ENCODE measurements at regions not wholly inside any gene's neighbourhood (a gene's known extent, or its start where the extent isn't known, plus 50 kb on each side); places are given as distances from the start of the nearest gene placed in this dataset.

DNA sequence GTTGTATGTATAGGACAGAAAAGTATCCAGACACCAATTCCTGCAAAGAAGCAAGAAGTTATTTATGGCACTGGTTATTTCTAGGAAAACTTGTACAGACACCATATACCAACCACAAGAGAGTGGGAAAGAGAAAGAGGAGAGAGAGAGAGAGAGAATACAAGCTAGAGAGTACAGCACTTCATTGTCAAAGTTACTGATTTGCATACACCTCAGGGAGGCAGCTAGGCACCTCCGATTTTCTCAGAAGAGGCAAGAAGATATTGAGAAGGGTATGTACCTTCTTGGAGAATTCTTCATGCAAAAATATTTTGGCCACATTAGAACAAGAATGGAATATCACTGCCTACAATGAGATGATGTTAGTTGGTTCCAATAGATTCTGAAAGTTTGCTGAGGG, 333.9 kb upstream of the PIK3C3 start:
- DNase-seq (ENCODE audit: low spot score): no peak

DNA sequence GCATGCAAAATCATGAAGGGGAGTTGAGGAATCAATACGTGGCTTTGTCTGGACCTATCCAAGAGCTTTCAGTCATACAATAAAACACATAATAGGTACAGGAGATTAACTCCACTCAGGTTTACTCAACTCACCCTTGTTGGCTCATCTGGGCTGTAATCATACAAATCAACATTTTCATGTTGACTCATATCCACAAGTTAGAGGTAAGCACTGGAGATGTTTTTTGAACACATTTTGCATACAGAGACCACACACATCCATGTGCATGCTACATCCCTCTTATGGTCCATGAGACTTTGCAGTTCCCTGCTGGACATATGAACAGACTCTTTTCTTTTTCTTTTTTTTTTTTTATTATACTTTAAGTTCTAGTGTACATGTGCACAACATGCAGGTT, 336.9 kb upstream of the PIK3C3 start:
- no peak for DNase-seq (ENCODE audit: low spot score)

DNA sequence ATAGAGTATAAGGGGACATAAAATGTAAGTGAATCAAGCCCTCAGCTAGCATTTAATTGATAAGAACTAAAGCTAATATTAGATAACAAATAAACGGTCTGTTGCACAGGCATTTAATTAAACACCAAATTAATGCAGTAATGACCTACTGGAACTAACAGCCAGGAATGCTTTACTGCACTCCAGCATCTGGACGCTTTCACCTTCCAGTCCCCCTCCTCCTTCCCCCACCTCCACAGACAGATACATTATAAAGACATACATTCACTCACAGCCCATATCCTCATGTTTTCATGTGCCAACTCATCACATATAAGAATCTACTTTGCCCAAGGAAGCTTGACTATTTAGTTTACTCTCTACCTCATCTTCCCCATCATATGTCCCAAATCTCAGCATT, 337.4 kb upstream of the PIK3C3 start:
- DNase-seq (ENCODE audit: low spot score): no peak

DNA sequence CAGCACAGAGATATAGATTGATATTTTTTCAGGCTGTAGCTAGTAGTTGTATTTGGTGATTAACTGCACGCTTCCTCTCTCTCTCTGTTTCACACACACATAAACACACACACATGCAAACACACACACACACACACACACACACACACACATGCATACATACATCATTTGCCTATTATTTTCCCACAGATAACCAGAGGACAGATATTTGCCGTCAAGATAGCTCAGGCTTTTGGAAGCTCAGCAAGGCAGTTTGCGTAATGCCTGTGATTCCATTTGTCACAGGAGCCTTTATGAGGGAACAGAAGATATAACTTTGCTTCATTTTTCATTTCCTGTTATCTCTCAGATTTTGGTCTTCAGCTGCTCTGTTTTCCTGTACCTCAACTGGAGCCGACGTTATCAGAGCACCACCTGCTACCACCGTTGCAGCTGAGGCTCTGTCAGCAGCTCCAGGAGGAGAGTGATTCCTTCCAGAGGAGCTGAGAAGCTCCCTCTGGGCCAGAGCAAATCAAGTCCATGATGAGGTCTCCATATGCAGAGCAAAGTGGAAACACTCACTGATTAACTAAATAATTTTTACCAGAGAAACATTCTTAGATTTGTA, 341.9 kb upstream of the PIK3C3 start:
- no peak for DNase-seq (ENCODE audit: low spot score)

DNA sequence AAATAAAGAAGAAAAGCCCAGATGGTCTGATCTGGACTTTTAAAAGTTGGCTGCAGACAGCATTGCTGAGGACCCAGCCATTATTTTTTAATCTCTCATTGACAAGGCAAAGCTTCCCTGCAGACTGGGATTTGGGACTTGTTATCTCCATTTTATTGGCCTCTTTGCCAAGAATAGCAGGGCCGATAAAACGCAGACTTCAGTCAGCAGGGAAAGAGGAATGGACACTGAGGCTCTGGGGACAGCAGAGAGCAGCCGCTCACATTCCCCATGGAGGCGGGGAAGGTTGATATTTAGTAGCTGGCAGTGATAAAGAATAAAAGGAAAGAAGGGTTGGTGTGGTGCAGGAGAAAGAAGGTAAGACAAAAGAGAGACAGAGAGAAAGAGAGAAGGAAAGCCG, 350.1 kb upstream of the PIK3C3 start:
- DNase-seq (ENCODE audit: low spot score): no peak

DNA sequence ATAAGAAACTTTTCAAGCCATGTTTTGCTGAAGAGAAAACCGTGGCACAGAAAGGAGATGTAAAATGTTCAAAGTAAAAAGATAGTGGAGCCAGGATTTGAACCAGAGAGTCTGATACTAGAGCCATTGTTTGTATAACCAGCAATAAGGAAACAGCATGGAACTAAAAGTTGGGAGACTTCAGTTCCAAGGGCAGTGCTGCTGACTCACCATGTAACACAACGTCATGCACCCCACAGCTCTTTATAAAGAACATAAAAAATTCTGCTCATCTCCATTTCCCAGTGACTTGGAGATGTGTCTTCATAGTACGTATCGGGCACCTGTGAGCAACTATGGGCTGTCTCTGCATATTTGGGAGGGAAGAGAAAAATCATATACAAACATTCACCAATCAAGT, 353.0 kb upstream of the PIK3C3 start:
- DNase-seq (ENCODE audit: low spot score): no peak

DNA sequence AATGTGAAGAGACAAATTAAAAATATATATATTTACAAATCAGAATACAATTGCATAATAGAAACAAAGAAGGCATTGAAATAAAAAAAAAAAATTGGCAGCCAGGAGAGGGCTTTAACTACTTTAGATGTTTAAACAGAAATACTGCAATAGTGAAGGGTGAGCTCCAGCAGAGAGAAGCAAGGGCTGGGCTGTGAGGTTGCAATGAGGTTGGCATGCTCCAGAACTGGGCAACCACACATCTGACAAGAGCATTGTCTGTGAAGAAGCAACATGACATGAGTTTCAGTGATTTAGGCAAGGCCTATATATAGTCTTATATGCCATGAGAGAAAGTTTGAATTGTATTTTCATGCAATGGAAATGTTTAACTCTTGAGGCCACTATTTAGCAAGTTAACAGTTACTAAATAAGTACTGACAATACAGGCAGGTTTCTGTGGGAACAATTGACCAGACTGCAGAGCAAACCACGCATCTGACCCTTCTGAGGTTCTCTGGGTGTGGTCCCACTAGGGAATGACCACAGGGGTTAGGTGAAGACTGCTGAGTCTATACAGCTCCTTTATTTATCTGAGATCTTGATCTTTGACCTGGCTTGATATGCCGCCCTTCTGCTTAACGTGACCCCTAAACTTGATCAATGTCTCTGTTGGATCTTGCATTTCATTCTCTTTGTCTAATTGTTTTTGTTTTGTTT, 354.2 kb upstream of the PIK3C3 start:
- DNase-seq (ENCODE audit: low spot score): no peak

DNA sequence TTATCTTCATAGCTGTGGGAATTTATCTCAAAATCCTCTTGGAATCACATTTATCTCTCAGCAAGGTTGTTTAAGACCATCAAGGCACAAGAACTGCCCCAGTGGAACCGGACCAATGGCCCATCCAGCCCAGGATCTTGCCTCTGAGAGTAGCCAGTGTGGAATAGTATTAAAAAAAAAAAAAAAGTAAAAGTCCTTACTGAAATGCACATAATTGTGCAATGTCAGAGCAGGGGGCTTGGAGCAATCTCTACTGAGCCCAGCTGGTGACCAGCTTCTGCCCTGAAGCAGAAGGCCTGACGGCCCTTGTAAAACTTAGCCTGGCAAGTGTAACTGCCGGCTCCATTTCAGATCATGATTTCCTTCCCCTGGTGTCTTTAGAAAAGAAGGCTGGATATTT, 355.6 kb upstream of the PIK3C3 start:
- DNase-seq (ENCODE audit: low spot score): no peak

DNA sequence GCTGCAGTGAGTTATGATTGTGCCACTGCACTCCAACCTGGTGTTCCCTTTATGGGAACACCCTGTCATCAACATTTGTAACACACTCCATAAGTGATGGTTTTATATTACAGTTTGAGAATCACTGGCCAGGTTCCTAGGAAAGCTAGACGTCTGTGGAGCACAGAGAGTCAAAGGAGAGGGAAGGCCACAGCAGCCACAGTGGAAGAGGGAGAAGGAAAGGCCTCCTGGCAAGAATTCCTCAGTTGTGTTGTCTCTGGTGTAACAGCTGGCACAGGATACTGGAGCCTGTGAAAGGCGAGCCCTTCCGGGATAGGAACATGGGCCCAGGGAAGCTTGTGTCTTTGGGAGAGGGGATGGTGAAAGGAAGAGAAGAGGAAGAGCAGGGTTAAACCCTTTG, 360.5 kb upstream of the PIK3C3 start:
- no peak for DNase-seq (ENCODE audit: low spot score)

DNA sequence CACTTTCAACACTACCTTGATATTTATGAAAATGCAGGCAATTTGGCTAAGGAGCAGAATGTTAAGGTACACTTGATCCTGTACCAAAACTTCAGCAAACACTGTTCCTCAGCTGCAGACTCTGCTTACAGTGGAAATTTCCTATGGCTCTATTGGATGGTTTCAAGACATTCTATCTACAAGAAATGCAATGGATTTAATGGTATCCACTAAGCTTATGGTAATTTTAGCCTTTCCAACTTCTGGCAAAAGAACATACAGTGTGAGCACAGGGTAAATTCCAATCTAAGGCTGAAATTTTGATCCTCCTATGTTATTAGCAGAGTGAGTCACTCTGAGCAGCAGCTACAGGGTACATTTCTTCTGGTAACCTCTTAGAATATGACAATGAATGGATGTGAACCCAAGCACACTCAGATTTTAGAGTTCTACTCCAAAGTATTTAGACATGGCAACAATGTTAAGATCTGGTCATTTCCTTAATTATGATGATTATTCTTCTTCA, 361.8 kb upstream of the PIK3C3 start:
- no peak for DNase-seq (ENCODE audit: low spot score)

DNA sequence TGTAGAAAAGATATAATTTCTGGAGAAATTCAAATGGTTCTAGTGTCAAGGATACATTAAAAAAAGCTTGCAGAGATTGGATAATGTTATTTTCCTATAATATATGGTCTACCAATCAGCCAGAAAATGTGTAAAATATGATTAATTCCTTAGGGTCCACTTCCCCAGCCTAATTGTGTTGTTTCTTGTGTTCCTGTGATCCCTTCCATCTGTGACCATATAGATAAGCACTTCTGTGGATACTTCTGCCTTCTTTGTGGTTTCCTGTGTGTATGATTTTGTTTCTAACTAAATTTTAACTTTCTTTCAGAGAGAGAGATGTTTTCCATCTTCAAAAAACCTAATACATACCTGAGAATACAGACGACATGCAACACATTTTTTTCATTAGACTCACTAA, 367.1 kb upstream of the PIK3C3 start:
- DNase-seq (ENCODE audit: low spot score): no peak

DNA sequence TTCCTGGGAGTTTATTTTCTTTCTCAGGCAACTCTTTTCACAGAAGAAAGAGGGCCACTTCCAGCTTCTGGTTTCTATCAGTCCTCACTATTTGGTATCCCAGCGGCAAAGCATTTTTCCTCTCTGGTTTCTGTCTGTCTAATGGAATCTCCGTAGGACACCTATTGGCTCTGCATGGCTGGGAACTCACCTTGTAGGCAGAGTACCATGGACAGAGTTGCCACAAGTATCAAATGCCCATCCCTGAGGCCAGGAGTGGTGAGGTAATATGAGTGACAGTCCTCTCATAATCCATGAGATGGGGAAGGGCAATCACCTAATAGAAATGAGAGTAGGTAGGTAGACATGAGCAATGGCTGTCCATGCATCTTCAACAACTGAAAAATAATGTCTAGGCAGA, 369.5 kb upstream of the PIK3C3 start:
- DNase-seq (ENCODE audit: low spot score): no peak

DNA sequence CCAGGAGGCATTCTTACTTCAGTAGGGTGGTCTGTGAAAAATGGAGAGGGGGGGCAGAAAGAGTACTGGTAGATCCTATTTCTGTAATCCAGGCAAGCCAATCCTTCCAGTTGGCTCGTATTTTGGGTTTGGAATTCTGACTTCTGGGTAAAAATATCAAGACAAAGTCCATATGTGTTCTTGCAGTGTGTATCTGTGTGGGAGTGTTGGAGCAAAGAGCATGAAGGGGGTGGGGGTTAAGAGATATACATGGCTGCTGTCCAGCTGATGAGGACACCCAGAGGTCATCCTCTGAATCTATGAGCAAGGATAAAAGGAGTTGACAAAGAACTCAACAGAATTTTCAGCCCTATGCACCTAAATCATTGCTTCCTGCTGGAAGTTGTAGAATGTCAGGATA, 375.8 kb upstream of the PIK3C3 start:
- DNase-seq (ENCODE audit: low spot score): no peak

DNA sequence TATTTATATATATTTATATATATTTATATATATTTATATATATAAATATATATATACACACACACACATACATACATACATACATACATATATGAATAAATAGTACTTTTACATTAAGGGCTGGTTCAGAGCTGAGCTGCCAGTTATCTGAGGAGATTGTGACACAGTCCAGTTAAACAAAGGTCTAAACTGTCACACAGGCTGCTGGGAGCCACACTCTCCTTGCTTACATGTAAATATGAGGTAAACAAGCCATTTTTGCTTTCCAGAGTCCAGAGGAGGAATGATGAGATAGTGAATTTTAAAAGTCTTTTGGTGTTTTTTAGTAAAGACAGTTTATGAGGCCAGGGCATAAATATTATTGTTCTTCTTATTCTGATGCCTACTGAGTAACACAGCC, 377.5 kb upstream of the PIK3C3 start:
- DNase-seq (ENCODE audit: low spot score): no peak

DNA sequence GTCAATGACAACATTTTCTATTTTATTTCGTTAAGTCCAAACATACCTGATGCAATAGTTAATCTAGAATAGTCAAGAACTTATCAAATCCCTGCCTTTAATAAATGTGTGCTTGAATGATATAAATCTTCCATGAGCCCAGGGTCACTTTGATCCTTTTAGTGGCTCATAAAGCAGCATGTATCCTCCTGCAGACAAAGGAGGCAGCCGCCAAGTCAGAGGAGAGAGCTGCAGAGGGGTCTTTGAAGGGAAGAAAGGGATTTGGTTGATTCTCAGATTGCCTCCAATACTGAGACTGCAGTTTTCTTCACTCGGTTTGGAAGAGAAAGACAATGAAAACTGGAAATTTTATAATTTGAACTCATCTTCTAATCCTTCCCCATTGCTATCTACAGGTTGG, 378.4 kb upstream of the PIK3C3 start:
- DNase-seq (ENCODE audit: low spot score): no peak

DNA sequence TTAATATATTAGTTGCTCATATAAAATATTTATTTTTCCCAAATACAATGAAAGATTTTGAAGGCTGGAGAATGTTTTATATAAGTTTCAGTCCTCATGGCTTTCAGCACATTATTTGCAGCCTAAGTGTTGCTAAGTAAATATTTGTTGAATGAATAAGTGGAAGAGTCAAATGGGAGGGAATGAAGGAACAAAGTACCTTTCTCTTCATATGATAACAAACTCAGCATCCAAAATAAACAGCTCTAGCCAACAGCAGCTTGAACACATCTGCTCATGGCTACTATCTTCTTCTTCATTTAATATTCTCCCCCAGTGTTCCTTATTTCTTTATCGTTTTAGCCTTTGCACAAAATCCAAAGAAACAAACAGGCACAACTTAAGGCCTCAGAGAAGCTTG, 385.2 kb upstream of the PIK3C3 start:
- DNase-seq (ENCODE audit: low spot score): no peak

DNA sequence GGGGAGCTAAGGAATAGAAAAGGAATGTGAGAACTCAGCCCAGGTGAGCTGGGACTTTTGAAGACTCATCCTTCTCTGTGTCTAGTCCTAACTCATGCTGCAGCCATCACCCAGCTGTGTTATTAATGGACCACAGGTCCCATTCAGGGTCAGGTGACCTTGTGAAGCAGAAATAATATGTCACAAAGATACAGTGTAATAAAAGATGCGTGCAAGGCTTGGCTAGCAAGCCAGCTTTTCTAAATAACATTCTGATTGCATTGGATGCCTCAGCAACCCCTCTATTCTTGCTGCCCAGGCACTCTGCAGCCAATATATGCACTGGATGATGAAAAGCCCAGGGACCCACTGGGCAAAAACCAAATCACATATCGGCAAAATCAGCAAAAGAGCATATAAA, 393.1 kb upstream of the PIK3C3 start:
- no peak for DNase-seq (ENCODE audit: low spot score)

DNA sequence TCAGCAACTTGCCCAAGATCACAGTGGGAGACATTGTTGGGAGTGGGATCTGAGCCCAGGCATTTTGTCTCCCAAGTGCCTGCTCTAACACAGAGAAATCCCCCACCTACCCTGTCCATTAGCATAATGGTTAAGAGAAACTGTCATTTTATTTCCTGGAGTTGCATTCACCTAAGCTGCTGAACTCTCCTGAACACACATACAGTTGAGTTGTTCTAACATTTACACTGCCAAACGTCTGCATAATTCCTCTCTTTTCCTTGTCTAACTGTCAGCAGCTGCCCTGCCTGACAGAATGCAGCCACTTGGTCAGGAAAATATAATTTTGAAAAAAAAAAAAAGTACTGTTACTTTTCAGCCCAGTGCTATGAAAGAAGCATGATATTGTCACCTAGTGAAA, 396.3 kb upstream of the PIK3C3 start:
- no peak for DNase-seq (ENCODE audit: low spot score)

DNA sequence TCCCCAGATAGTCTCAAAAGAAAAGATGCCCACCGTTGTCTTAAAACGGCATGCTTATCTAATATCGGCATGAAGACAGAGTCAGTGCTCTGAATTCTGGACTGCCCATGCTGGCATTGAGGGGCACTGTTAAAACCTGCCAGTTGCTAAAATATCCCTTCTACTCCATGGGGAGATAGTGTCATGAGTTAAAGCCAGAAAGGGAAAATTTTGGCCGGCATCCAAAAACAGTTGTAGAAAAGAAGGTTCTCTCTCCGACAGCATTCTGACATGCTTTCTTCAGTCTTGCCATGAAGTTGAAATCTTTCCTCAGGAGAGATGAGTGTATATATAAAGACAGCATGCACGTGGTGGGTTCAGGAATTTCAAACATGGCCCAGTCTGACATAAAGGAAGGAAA, 401.3 kb upstream of the PIK3C3 start:
- DNase-seq (ENCODE audit: low spot score): no peak

DNA sequence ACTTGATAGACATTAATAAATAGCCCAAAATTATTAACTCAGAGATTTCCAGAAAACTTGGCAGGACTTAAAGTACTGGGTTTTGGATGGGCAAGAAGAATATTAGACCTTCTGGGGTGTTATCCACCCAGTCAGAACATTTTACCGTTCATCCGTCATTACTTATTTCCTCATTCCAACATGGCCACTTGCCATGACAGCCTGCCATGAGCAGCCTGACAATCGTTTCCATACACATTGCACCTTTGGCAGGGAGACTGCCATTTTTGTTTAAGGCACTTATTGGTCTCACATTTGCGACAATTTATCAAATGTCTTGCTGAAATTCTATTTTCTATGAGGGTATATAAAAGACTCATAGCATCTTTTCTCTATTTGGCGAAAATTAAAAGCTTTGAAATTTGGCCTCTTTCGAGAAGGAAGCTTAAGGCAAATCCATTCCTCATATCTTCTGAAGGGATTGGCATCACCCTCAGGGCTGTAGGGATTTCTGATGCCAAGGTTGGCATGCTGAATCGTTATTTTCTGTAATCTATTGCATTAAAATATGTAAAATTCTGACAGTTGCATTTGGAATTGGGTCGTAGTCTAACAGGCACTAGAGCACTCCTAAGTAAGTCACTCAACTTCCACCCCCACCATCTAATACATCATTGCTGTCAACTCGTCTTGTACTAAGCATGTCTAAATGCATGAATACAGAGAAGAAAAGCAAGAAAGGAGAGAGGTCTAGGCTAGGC, 406.3 kb upstream of the PIK3C3 start:
- DNase-seq (ENCODE audit: low spot score): no peak

DNA sequence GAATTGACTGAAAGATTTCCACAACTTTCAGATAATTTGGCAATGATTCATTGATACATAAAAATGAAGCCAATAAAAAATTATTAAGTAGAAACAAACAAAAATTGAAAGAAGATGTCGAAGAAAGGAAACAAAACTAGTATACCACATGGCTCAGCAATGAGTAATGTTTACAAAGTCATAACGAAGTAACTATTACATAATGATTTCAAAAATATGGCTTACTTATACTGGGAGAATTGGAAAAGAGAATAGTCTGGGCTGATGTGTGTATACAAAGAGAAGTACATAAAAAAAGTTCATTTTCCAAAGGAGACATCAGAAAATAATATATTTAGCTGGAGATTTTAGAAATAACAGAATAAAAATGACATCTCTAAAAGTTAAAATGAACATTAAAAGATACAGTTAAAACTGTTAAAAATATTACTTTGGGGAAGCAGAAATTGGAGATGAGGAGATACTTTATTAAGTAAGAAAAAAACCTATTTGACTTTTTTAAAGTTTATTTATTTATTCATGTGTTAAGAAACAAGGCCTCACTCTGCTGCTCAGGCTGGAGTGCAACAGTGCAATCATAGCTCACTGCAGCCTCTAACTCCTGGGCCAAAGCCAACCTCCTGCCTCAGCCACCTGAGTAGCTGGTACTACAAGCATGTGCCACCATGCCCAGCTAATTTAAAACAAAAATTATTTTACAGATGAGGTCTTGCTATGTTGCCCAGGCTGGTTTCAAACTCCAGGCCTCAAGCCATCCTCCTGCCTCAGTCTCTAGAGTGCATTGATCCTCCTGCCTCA, 409.7 kb upstream of the PIK3C3 start:
- no peak for DNase-seq (ENCODE audit: low spot score)

DNA sequence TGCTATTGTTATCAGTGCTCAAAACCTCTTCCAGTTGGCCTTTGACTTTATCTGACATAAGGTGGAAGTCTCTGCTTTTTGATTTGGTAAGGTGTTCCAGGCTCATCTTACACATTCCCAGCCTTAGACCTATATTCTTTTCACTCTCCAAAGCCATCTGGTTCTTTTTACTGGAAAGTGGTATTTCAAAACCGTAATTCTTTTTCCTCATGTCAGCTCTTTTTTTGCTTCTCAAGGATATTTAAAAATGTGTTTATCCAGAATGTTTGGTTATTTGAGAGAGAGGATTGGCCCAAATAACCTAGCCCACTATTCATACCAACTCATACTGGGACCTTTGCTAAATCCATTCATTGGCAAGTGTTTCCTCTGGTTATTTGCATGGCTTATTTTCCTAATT, 411.2 kb upstream of the PIK3C3 start:
- DNase-seq (ENCODE audit: low spot score): no peak
